PC-3 (cell line): ENCODE measurements at regions not wholly inside any gene's neighbourhood (a gene's known extent, or its start where the extent isn't known, plus 50 kb on each side); places are given as distances from the start of the nearest gene placed in this dataset.

Experiments used
- ATAC-seq: fragments of 200-7000 bp; cut with Tn5 transposase; 2 replicates; pipeline ENCODE4 v1.9.1; 2020; ENCODE audit warnings: mild to moderate bottlenecking, moderate library complexity
- BruUV-seq: library from RNA; stranded (reverse); fragments of 400-500 nt; replicated peaks from 2 replicates; lab custom pipeline; 2021; lab: Mats Ljungman, UMichigan
- CTCF ChIA-PET: fragments of 300-600 bp; sonication (Branson Sonifier 250); formaldehyde crosslinking; loops from one replicate; lab custom pipeline; 2022; ENCODE audit warnings: antibody characterized with exemption; lab: Charles Lee
- POLR2A ChIA-PET: fragments of 300-600 bp; sonication (Branson Sonifier 250); formaldehyde crosslinking; loops from one replicate; lab custom pipeline; 2022; ENCODE audit warnings: antibody characterized with exemption; ENCODE audit not compliant: unreplicated experiment; lab: Charles Lee
- DNase-seq: peaks from one replicate; pipeline ENCODE4 v3.0.0-alpha.2; 2015
- H2AFZ ChIP-seq: fragments of 300-600 bp; sonication (generic); 2 replicates; pipeline ENCODE4 v1.6.0; 2016; ENCODE audit warnings: antibody characterized with exemption, low read length
- H3F3A ChIP-seq: fragments of 300-600 bp; sonication (generic); one replicate; pipeline ENCODE4 v1.6.0; 2017; ENCODE audit warnings: antibody characterized with exemption, low read length, control low read depth, mild to moderate bottlenecking; ENCODE audit not compliant: unreplicated experiment
- H3K27ac ChIP-seq: fragments of 300-600 bp; sonication (generic); 2 replicates; pipeline ENCODE4 v1.5.1; 2016; ENCODE audit warnings: mild to moderate bottlenecking, low read length
- H3K27me3 ChIP-seq: fragments of 300-600 bp; sonication (generic); 2 replicates; pipeline ENCODE4 v1.6.1; 2016; ENCODE audit warnings: low read length, mixed read lengths
- H3K36me3 ChIP-seq: fragments of 300-600 bp; sonication (generic); 2 replicates; pipeline ENCODE4 v1.6.1; 2016; ENCODE audit warnings: low read depth, mixed run types, low read length, mixed read lengths
- H3K4me1 ChIP-seq: fragments of 300-600 bp; sonication (generic); 2 replicates; pipeline ENCODE4 v1.5.1; 2016; ENCODE audit warnings: low read length; ENCODE audit not compliant: insufficient read depth
- H3K4me2 ChIP-seq: fragments of 300-600 bp; sonication (generic); 2 replicates; pipeline ENCODE4 v1.6.0; 2016; ENCODE audit warnings: low read length
- H3K4me3 ChIP-seq: fragments of 300-600 bp; sonication (generic); 2 replicates; pipeline ENCODE4 v1.5.1; 2016; ENCODE audit warnings: mild to moderate bottlenecking, low read length, mixed read lengths
- H3K79me2 ChIP-seq: fragments of 300-600 bp; sonication (generic); 2 replicates; pipeline ENCODE4 v1.6.1; 2017; ENCODE audit warnings: low read length, mixed read lengths
- H3K9ac ChIP-seq: fragments of 300-600 bp; sonication (generic); 2 replicates; pipeline ENCODE4 v1.6.0; 2016; ENCODE audit warnings: mild to moderate bottlenecking, low read length
- H3K9me2 ChIP-seq: fragments of 300-600 bp; sonication (generic); replicated peaks from 2 replicates; pipeline ENCODE4 v1.6.1; 2016; ENCODE audit warnings: mixed run types, low read length, mixed read lengths
- H3K9me3 ChIP-seq: fragments of 300-600 bp; sonication (generic); 2 replicates; pipeline ENCODE4 v1.6.1; 2016; ENCODE audit warnings: low read length, mixed read lengths
- H4K20me1 ChIP-seq: fragments of 300-600 bp; sonication (generic); 2 replicates; pipeline ENCODE4 v1.6.1; 2016; ENCODE audit warnings: low read length, mixed read lengths
- CTCF ChIP-seq: fragments of 300-600 bp; sonication (generic); conservative IDR thresholded peaks from 2 replicates; pipeline ENCODE4 v1.5.1; 2017; ENCODE audit warnings: antibody characterized with exemption, low read depth, mild to moderate bottlenecking, low read length
- EZH2 ChIP-seq: fragments of 300-600 bp; sonication (generic); IDR thresholded peaks from one replicate; pipeline ENCODE4 v1.6.1; 2017; ENCODE audit warnings: antibody characterized with exemption, mild to moderate bottlenecking, low read length; ENCODE audit not compliant: unreplicated experiment
- EZH2phosphoT487 ChIP-seq: fragments of 300-600 bp; sonication (generic); IDR thresholded peaks from 2 replicates; pipeline ENCODE4 v1.6.1; 2018; ENCODE audit warnings: mild to moderate bottlenecking, antibody characterized with exemption, low read length, borderline replicate concordance
- intact Hi-C: fragments of 100-400 bp; cut with micrococcal nuclease; formaldehyde crosslinking; loops from 2 replicates; pipeline ENCODE4 v1.9.0; 2023

GRCh38 chr13:47064381-47064780 lies 167.5 kb upstream of the HTR2A start:
- BruUV-seq: no TSS peak
- no peak overlapping the region for H3K4me3 ChIP-seq
- 0 out of 2 replicates have a peak, but pooled peaks cover 2% of the 10 kb centered on the region for H3K9me3 ChIP-seq
- H3F3A ChIP-seq: no peaks in the 10 kb centered on the region
- no peak overlapping the region for H3K4me2 ChIP-seq
- H3K27ac ChIP-seq: no peak overlapping the region
- ChIA-PET POLR2A (no interaction called here), CTCF (no interaction called here)
- no peak overlapping the region for H2AFZ ChIP-seq
- no peak overlapping the region for H3K9ac ChIP-seq
- DNase-seq (no peak), ATAC-seq (no peak)
- no peaks in the 10 kb centered on the region for H4K20me1 ChIP-seq
- no peak for TF ChIP-seq EZH2phosphoT487
- TF ChIP-seq EZH2: no peak
- TF ChIP-seq CTCF: no peak
- no peaks in the 10 kb centered on the region for H3K9me2 ChIP-seq
- no peaks in the 10 kb centered on the region for H3K4me1 ChIP-seq
- H3K27me3 ChIP-seq: no peaks in the 10 kb centered on the region
- no peaks in the 10 kb centered on the region for H3K36me3 ChIP-seq
- H3K79me2 ChIP-seq: no peaks in the 10 kb centered on the region
- intact Hi-C loops: no loop called here

- intact Hi-C loops: no loop called here
- H3K4me1 ChIP-seq: no peaks in the 10 kb centered on the region
- no peak overlapping the region for H3K4me2 ChIP-seq
- ChIA-PET POLR2A (no interaction called here), CTCF (no interaction called here)
- no peaks in the 10 kb centered on the region for H3K9me3 ChIP-seq
- no peak overlapping the region for H3K9ac ChIP-seq
- TF ChIP-seq CTCF (no peak), EZH2phosphoT487 (no peak), EZH2 (no peak)
- H3K79me2 ChIP-seq: no peaks in the 10 kb centered on the region
- no peaks in the 10 kb centered on the region for H3K36me3 ChIP-seq
- no peaks in the 10 kb centered on the region for H3K27me3 ChIP-seq
- no peaks in the 10 kb centered on the region for H3F3A ChIP-seq
- no peaks in the 10 kb centered on the region for H3K9me2 ChIP-seq
- DNase-seq (no peak), ATAC-seq (no peak)
- no TSS peak for BruUV-seq
- no peak overlapping the region for H3K4me3 ChIP-seq
- no peak overlapping the region for H2AFZ ChIP-seq
- H3K27ac ChIP-seq: no peak overlapping the region
- H4K20me1 ChIP-seq: no peaks in the 10 kb centered on the region
Observed at GRCh38 chr13:47049276-47049989, 152.6 kb upstream of the HTR2A start.

- no peak for ATAC-seq
- Histone ChIP-seq H4K20me1 (no peaks in the 10 kb centered on the region), H3F3A (no peaks in the 10 kb centered on the region), H3K79me2 (no peaks in the 10 kb centered on the region), H3K27ac (no peak overlapping the region), H3K4me1 (no peaks in the 10 kb centered on the region), H3K36me3 (no peaks in the 10 kb centered on the region), H3K27me3 (no peaks in the 10 kb centered on the region), H3K9me3 (no peaks in the 10 kb centered on the region), H2AFZ (no peak overlapping the region), H3K9me2 (no peaks in the 10 kb centered on the region), H3K9ac (no peak overlapping the region), H3K4me2 (no peak overlapping the region), H3K4me3 (no peak overlapping the region)
- ChIA-PET POLR2A (no interaction called here), CTCF (no interaction called here)
- no TSS peak for BruUV-seq
- TF ChIP-seq EZH2 (no peak), EZH2phosphoT487 (no peak), CTCF (no peak)
- intact Hi-C loops: no loop called here
- no peak for DNase-seq
Observed at GRCh38 chr13:47046706-47047105, 149.9 kb upstream of the HTR2A start.
